HepG2 (cell line): ENCODE measurements at regions not wholly inside any gene's neighbourhood (a gene's known extent, or its start where the extent isn't known, plus 50 kb on each side); places are given as distances from the start of the nearest gene placed in this dataset.

Source experiments
- ATAC-seq: fragments of 200-7000 bp; cut with Tn5 transposase; 3 replicates; pipeline ENCODE4 v1.9.1; 2020; ENCODE audit warnings: mild to moderate bottlenecking, moderate library complexity
- BruUV-seq: library from RNA; stranded (reverse); fragments of 400-500 nt; replicated peaks from 2 replicates; lab custom pipeline; 2021; lab: Mats Ljungman, UMichigan
- CTCF ChIA-PET: fragments of 300-600 bp; formaldehyde crosslinking; extraction: SDS; loops from one replicate; lab custom pipeline; 2021; ENCODE audit warnings: low total read pairs, inconsistent platforms, low intra/inter-chr PET ratio; lab: Yijun Ruan, JAX
- POLR2A ChIA-PET: fragments of 350-600 bp; sonication (Branson Sonifier 250); formaldehyde crosslinking; loops from one replicate; lab custom pipeline; 2020; ENCODE audit warnings: antibody characterized with exemption, inconsistent platforms; lab: Yijun Ruan, JAX
- DNase-seq: peaks from one replicate; pipeline ENCODE4 v3.0.0-alpha.2; 2015; ENCODE audit warnings: low spot score
- FAIRE-seq: peaks from 3 replicates; lab custom pipeline; 2011; peaks lifted over from hg19 to GRCh38; lab: Jason Lieb, UNC
- H2AFZ ChIP-seq: one replicate; pipeline ENCODE4 v1.6.1; 2011; ENCODE audit warnings: low read length, inconsistent platforms
- H3K27ac ChIP-seq: fragments of 300-600 bp; 3 replicates; pipeline ENCODE4 v1.8.0; 2011; ENCODE audit warnings: mixed run types, mild to moderate bottlenecking, mixed read lengths, low read length, inconsistent platforms; ENCODE audit not compliant: insufficient read depth; ENCODE audit errors: extremely low read length
- H3K27me3 ChIP-seq, 2 experiments: fragments of 200-600 bp in 1 of 2; 2 replicates in 1 of 2; 3 replicates in 1 of 2; pipeline versions ENCODE4 v1.6.0 to v1.8.0; 2011; ENCODE audit warnings: low read length in 2 of 2, mild to moderate bottlenecking in 2 of 2, moderate library complexity in 2 of 2, inconsistent platforms in 1 of 2; ENCODE audit not compliant: insufficient read depth in 2 of 2, control insufficient read depth in 1 of 2
- H3K36me3 ChIP-seq, 2 experiments: fragments of 200-600 bp in 1 of 2; replicated peaks in 1 of 2; 2 replicates in 1 of 2; 3 replicates in 1 of 2; pipeline versions ENCODE4 v1.5.1 to v1.8.0; 2011; ENCODE audit warnings: low read length in 2 of 2, inconsistent platforms in 1 of 2; ENCODE audit not compliant: insufficient read depth in 2 of 2, control insufficient read depth in 1 of 2
- H3K4me1 ChIP-seq: 2 replicates; pipeline ENCODE4 v1.5.1; 2012; ENCODE audit warnings: low read length, inconsistent platforms; ENCODE audit not compliant: insufficient read depth
- H3K4me2 ChIP-seq: 2 replicates; pipeline ENCODE4 v1.6.0; 2011; ENCODE audit warnings: low read depth, low read length, inconsistent platforms
- H3K4me3 ChIP-seq, 3 experiments: fragments of 200-600 bp in 1 of 3; sonication (generic), shearing (Covaris generic) in 1 of 3; replicated peaks in 1 of 3; 2 replicates each; pipeline ENCODE4 v1.5.1; 2011 to 2016; ENCODE audit warnings: low read length in 3 of 3, inconsistent platforms in 2 of 3, low read depth in 2 of 3, mild to moderate bottlenecking in 2 of 3, control low read depth in 1 of 3, mixed read lengths in 1 of 3; ENCODE audit not compliant: insufficient read depth in 1 of 3
- H3K79me2 ChIP-seq: one replicate; pipeline ENCODE4 v1.6.1; 2011; ENCODE audit warnings: low read length, inconsistent platforms; ENCODE audit not compliant: insufficient read depth
- H3K9ac ChIP-seq: 2 replicates; pipeline ENCODE4 v1.6.0; 2011; ENCODE audit warnings: mild to moderate bottlenecking, low read depth, low read length, inconsistent platforms; ENCODE audit not compliant: insufficient read depth
- H3K9me3 ChIP-seq: 2 replicates; pipeline ENCODE4 v1.5.1; 2012; ENCODE audit warnings: mild to moderate bottlenecking, low read length
- H4K20me1 ChIP-seq: 2 replicates; pipeline ENCODE4 v1.6.0; 2011; ENCODE audit warnings: inconsistent platforms, mild to moderate bottlenecking, low read length, moderate library complexity; ENCODE audit not compliant: insufficient read depth
- AGO1 ChIP-seq: fragments of 200-400 bp; formaldehyde crosslinking; IDR thresholded peaks from 2 replicates; pipeline ENCODE4 v1.6.1; 2017; ENCODE audit warnings: mild to moderate bottlenecking, low read depth, low read length, moderate library complexity; ENCODE audit not compliant: poor library complexity, severe bottlenecking
- DNMT3B ChIP-seq: conservative IDR thresholded peaks from 2 replicates; pipeline ENCODE4 v1.6.1; 2016; ENCODE audit warnings: missing biosample characterization, control low read depth
- ETS1 ChIP-seq: sonication (generic); formaldehyde crosslinking; IDR thresholded peaks from 2 replicates; pipeline ENCODE4 v1.4.0; 2020; ENCODE audit warnings: missing genetic modification reagents
- GATAD1 ChIP-seq: IDR thresholded peaks from 2 replicates; pipeline ENCODE4 v1.6.1; 2016; ENCODE audit warnings: missing genetic modification reagents, missing compliant biosample characterization
- GLMP ChIP-seq: sonication (generic); formaldehyde crosslinking; IDR thresholded peaks from 2 replicates; pipeline ENCODE4 v1.9.0; 2021; ENCODE audit warnings: missing genetic modification reagents, mild to moderate bottlenecking, borderline replicate concordance
- MED13 ChIP-seq: sonication (generic); formaldehyde crosslinking; IDR thresholded peaks from 2 replicates; pipeline ENCODE4 v1.5.0; 2020; ENCODE audit warnings: missing genetic modification reagents
- MLLT10 ChIP-seq: sonication (generic); formaldehyde crosslinking; IDR thresholded peaks from 2 replicates; pipeline ENCODE4 v1.4.0; 2020; ENCODE audit warnings: missing genetic modification reagents
- MTA1 ChIP-seq: sonication (generic); formaldehyde crosslinking; IDR thresholded peaks from 2 replicates; pipeline ENCODE4 v1.4.0; 2020; ENCODE audit warnings: missing genetic modification reagents, mild to moderate bottlenecking, borderline replicate concordance
- NCOR1 ChIP-seq: fragments of 200-600 bp; sonication (generic); IDR thresholded peaks from 2 replicates; pipeline ENCODE4 v1.7.0; 2017; ENCODE audit warnings: antibody characterized with exemption, low read length, borderline replicate concordance
- NFAT5 ChIP-seq: sonication (generic); formaldehyde crosslinking; IDR thresholded peaks from 2 replicates; pipeline ENCODE4 v1.4.0; 2020; ENCODE audit warnings: missing genetic modification reagents
- NR3C1 ChIP-seq: sonication (generic); formaldehyde crosslinking; IDR thresholded peaks from 2 replicates; pipeline ENCODE4 v1.4.0; 2020; ENCODE audit warnings: missing genetic modification reagents
- PRMT3 ChIP-seq: sonication (generic); formaldehyde crosslinking; IDR thresholded peaks from 2 replicates; pipeline ENCODE4 v1.8.1; 2022; ENCODE audit warnings: low read depth, mild to moderate bottlenecking, moderate library complexity, missing genetic modification reagents, borderline replicate concordance
- ZBTB33 ChIP-seq: sonication (generic); formaldehyde crosslinking; IDR thresholded peaks from 2 replicates; pipeline ENCODE4 v1.4.0; 2020; ENCODE audit warnings: missing genetic modification reagents
- ZNF720 ChIP-seq: sonication (generic); formaldehyde crosslinking; IDR thresholded peaks from 2 replicates; pipeline ENCODE4 v1.4.0; 2020; ENCODE audit warnings: missing genetic modification reagents
- ZNF724P ChIP-seq: sonication (generic); formaldehyde crosslinking; IDR thresholded peaks from 2 replicates; pipeline ENCODE4 v1.8.0; 2022; ENCODE audit warnings: missing genetic modification reagents, borderline replicate concordance
- ZNF839 ChIP-seq: sonication (generic); formaldehyde crosslinking; IDR thresholded peaks from 2 replicates; pipeline ENCODE4 v1.4.0; 2020; ENCODE audit warnings: missing genetic modification reagents, mild to moderate bottlenecking, borderline replicate concordance
- ZNF883 ChIP-seq: sonication (generic); formaldehyde crosslinking; IDR thresholded peaks from 2 replicates; pipeline ENCODE4 v1.5.1; 2020; ENCODE audit warnings: mild to moderate bottlenecking, missing genetic modification reagents; ENCODE audit errors: not compliant biosample characterization
- WGBS: methylation state at CpG from one replicate; pipeline ENCODE4 v1.1.6; 2017; ENCODE audit warnings: low lambda C conversion rate; 5-methylcytosine and 5-hydroxymethylcytosine counted together
- in situ Hi-C: cut with HindIII; loops from 2 replicates; pipeline ENCODE4 v1.10.0; 2017; ENCODE audit warnings: low pct_unique_long_range_greater_than_20kb; ENCODE audit not compliant: extremely low pct_ligation_motif_present
- intact Hi-C: fragments of 100-400 bp; cut with micrococcal nuclease; formaldehyde crosslinking; loops from one replicate; pipeline ENCODE4 v1.10.0; 2022; ENCODE audit not compliant: unreplicated experiment

- no TSS peak for BruUV-seq
- Histone ChIP-seq H2AFZ (no peak overlapping the region), H3K4me2 (no peak overlapping the region), H3K36me3 (no peaks in the 10 kb centered on the region), H3K9me3 (no peaks in the 10 kb centered on the region), H3K4me3 (no peak overlapping the region), H3K79me2 (no peaks in the 10 kb centered on the region), H4K20me1 (no peaks in the 10 kb centered on the region), H3K27me3 (no peaks in the 10 kb centered on the region), H3K4me1 (peaks cover 22% of the 10 kb centered on the region), H3K27ac (no peak overlapping the region), H3K9ac (no peak overlapping the region)
- 86% methylated on average over 3 of the region's 3 CpGs for WGBS
- intact Hi-C loops (no loop called here), in situ Hi-C loops (no loop called here)
- POLR2A ChIA-PET, result no interaction called here
- CTCF ChIA-PET, result no interaction called here
- FAIRE-seq (no peak), ATAC-seq (no peak), DNase-seq (no peak)
- TF ChIP-seq ETS1, result no peak
- no peak for TF ChIP-seq NCOR1
- no peak for TF ChIP-seq MLLT10 (CRISPR knock-in tag)
- TF ChIP-seq AGO1, result no peak
- no peak for TF ChIP-seq GLMP
- TF ChIP-seq NR3C1 (CRISPR knock-in tag), result no peak
- TF ChIP-seq ZNF883 (CRISPR knock-in tag), result no peak
- TF ChIP-seq NFAT5 (CRISPR knock-in tag), result no peak
- TF ChIP-seq DNMT3B (CRISPR knock-in tag), result no peak
- TF ChIP-seq ZNF724P (CRISPR knock-in tag), result no peak
- no peak for TF ChIP-seq ZBTB33 (CRISPR knock-in tag)
- TF ChIP-seq ZNF720, result no peak
- TF ChIP-seq PRMT3 (CRISPR knock-in tag), result no peak
- TF ChIP-seq MTA1 (CRISPR knock-in tag), result no peak
- TF ChIP-seq ZNF839 (CRISPR knock-in tag), result no peak
- no peak for TF ChIP-seq GATAD1
- no peak for TF ChIP-seq MED13
Observed at GRCh38 chr10:78516236-78516635, 482.6 kb downstream of the RPS24 start.
